ENCODE measurements at regions not wholly inside any gene's neighbourhood (a gene's known extent, or its start where the extent isn't known, plus 50 kb on each side); places are given as distances from the start of the nearest gene placed in this dataset.

GRCh38 chr11:97995874-97996273 lies 1024.9 kb upstream of the CNTN5 start:
- TF ChIP-seq POLR2A (IDR thresholded peaks at IDR 0.05; ENCODE audit: low read depth, low read length) = no peak
- TF ChIP-seq CTCF (conservative IDR thresholded peaks at IDR 0.05; ENCODE audit: low read depth, low read length) = no peak
- TF ChIP-seq RAD21 (IDR thresholded peaks at IDR 0.05; ENCODE audit: low read length) = no peak
- no peak for TF ChIP-seq RCOR1 (IDR thresholded peaks at IDR 0.05; ENCODE audit: insufficient replicate concordance, low read length)
- no peak for TF ChIP-seq FOS (IDR thresholded peaks at IDR 0.05; ENCODE audit: low read depth, low read length)
- TF ChIP-seq MXI1 (IDR thresholded peaks at IDR 0.05; ENCODE audit: borderline replicate concordance, low read depth, low read length) = no peak
- no peak for TF ChIP-seq MAFK (IDR thresholded peaks at IDR 0.05; ENCODE audit: low read depth, low read length)
- no peak for TF ChIP-seq BHLHE40 (IDR thresholded peaks at IDR 0.05; ENCODE audit: low read depth, low read length)
- TF ChIP-seq CEBPB (IDR thresholded peaks at IDR 0.05; ENCODE audit: low read depth, low read length) = no peak

Data from IMR-90 (cell line).